DND-41 (cell line): ENCODE measurements at regions not wholly inside any gene's neighbourhood (a gene's known extent, or its start where the extent isn't known, plus 50 kb on each side); places are given as distances from the start of the nearest gene placed in this dataset.

Source experiments
- ATAC-seq: fragments of 200-7000 bp; cut with Tn5 transposase; 3 replicates; pipeline ENCODE4 v1.9.1; 2021; ENCODE audit warnings: low read depth; ENCODE audit not compliant: insufficient read depth
- DNase-seq: peaks from one replicate; pipeline ENCODE4 v3.0.0-alpha.2; 2020
- H2AFZ ChIP-seq: 2 replicates; pipeline ENCODE4 v1.6.0; 2012; ENCODE audit warnings: low read depth, low read length
- H3K27ac ChIP-seq: 2 replicates; pipeline ENCODE4 v1.5.1; 2012; ENCODE audit warnings: low read length, inconsistent platforms
- H3K27me3 ChIP-seq: fragments of 200-600 bp; sonication (generic); 2 replicates; pipeline ENCODE4 v1.6.0; 2012; ENCODE audit warnings: low read length, mild to moderate bottlenecking, inconsistent platforms; ENCODE audit not compliant: insufficient read depth, poor library complexity
- H3K36me3 ChIP-seq: 2 replicates; pipeline ENCODE4 v1.5.1; 2012; ENCODE audit warnings: low read length, inconsistent platforms; ENCODE audit not compliant: insufficient read depth
- H3K4me1 ChIP-seq: 2 replicates; pipeline ENCODE4 v1.5.1; 2012; ENCODE audit warnings: mild to moderate bottlenecking, low read length; ENCODE audit not compliant: insufficient read depth
- H3K4me2 ChIP-seq: 2 replicates; pipeline ENCODE4 v1.6.0; 2012; ENCODE audit warnings: mild to moderate bottlenecking, moderate library complexity, low read length, inconsistent platforms; ENCODE audit not compliant: insufficient read depth
- H3K4me3 ChIP-seq, 2 experiments: fragments of 200-600 bp in 1 of 2; shearing (Covaris generic) in 1 of 2; 2 replicates each; pipeline ENCODE4 v1.5.1; 2012 to 2016; ENCODE audit warnings: inconsistent platforms in 2 of 2, low read length in 2 of 2, mild to moderate bottlenecking in 2 of 2, low read depth in 1 of 2, moderate library complexity in 1 of 2
- H3K79me2 ChIP-seq: 2 replicates; pipeline ENCODE4 v1.6.0; 2012; ENCODE audit warnings: low read length, inconsistent platforms; ENCODE audit not compliant: insufficient read depth
- H3K9ac ChIP-seq: 2 replicates; pipeline ENCODE4 v1.6.0; 2012; ENCODE audit warnings: low read depth, mild to moderate bottlenecking, inconsistent platforms, low read length, moderate library complexity
- H3K9me3 ChIP-seq: 2 replicates; pipeline ENCODE4 v1.5.1; 2012; ENCODE audit warnings: low read length, moderate library complexity, mild to moderate bottlenecking, inconsistent platforms; ENCODE audit not compliant: insufficient read depth, severe bottlenecking
- H4K20me1 ChIP-seq: 2 replicates; pipeline ENCODE4 v1.6.0; 2012; ENCODE audit warnings: low read length; ENCODE audit not compliant: insufficient read depth
- CTCF ChIP-seq: IDR thresholded peaks from 2 replicates; pipeline ENCODE4 v1.5.1; 2012; ENCODE audit warnings: borderline replicate concordance, low read length, moderate library complexity, mild to moderate bottlenecking; ENCODE audit not compliant: poor library complexity, severe bottlenecking; ENCODE audit errors: extremely low read depth
- EZH2 ChIP-seq: IDR thresholded peaks from 3 replicates; pipeline ENCODE4 v1.6.1; 2012; ENCODE audit warnings: borderline replicate concordance, low read depth, mild to moderate bottlenecking, moderate library complexity, low read length, inconsistent platforms; ENCODE audit not compliant: severe bottlenecking

DNA sequence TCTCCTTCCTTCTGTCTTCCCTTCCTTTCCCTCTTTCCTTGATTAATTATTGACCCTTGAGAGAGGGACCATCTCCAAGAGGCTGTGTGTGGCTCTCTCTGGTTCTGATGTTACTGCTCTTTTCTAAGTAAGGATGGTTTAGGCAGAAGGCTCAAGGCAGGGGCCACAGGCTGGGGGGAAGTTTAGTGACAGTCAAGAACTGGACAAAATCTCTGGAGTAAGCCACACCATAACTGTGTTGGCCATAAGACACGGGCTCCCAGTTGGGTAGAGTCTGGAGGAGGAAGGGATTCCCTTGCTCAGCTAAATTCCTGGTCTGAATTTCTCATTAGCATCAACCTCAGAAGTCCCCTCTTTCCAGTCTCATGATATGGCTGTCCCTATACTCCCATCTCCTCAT, 74.7 kb downstream of the BUD13 start:
- DNase-seq (no peak), ATAC-seq (no peak)
- no peaks in the 10 kb centered on the region for H3K9me3 ChIP-seq
- no peak overlapping the region for H3K27ac ChIP-seq
- peaks cover 18% of the 10 kb centered on the region for H3K27me3 ChIP-seq
- no peaks in the 10 kb centered on the region; the same call in 1 of the 2 replicates for H4K20me1 ChIP-seq
- no peak overlapping the region for H3K9ac ChIP-seq
- no peaks in the 10 kb centered on the region for H3K79me2 ChIP-seq
- H3K4me1 ChIP-seq = no peaks in the 10 kb centered on the region
- H2AFZ ChIP-seq = no peak overlapping the region
- no peaks in the 10 kb centered on the region for H3K36me3 ChIP-seq
- no peak overlapping the region for H3K4me3 ChIP-seq
- TF ChIP-seq EZH2 (no peak), CTCF (no peak)
- H3K4me2 ChIP-seq = no peak overlapping the region

- ATAC-seq (no peak), DNase-seq (peak; percentile 1)
- H3K4me1 ChIP-seq = no peaks in the 10 kb centered on the region
- TF ChIP-seq CTCF (no peak), EZH2 (no peak)
- H4K20me1 ChIP-seq = no peaks in the 10 kb centered on the region; the same call in 1 of the 2 replicates
- H3K4me3 ChIP-seq = no peak overlapping the region
- no peak overlapping the region for H3K9ac ChIP-seq
- peaks cover 18% of the 10 kb centered on the region for H3K27me3 ChIP-seq
- no peaks in the 10 kb centered on the region for H3K79me2 ChIP-seq
- H3K27ac ChIP-seq = no peak overlapping the region
- no peak overlapping the region for H3K4me2 ChIP-seq
- H2AFZ ChIP-seq = no peak overlapping the region
- no peaks in the 10 kb centered on the region for H3K36me3 ChIP-seq
- no peaks in the 10 kb centered on the region for H3K9me3 ChIP-seq
Observed at GRCh38 chr11:116697639-116698038, 75.1 kb downstream of the BUD13 start.

GRCh38 chr11:116697011-116697410, 75.8 kb downstream of the BUD13 start:
- H3K79me2 ChIP-seq = no peaks in the 10 kb centered on the region
- H3K27ac ChIP-seq = no peak overlapping the region
- no peaks in the 10 kb centered on the region for H3K9me3 ChIP-seq
- H3K4me2 ChIP-seq = no peak overlapping the region
- no peaks in the 10 kb centered on the region for H3K4me1 ChIP-seq
- TF ChIP-seq CTCF (no peak), EZH2 (no peak)
- no peaks in the 10 kb centered on the region; the same call in 1 of the 2 replicates for H4K20me1 ChIP-seq
- ATAC-seq (no peak), DNase-seq (peak; percentile 1)
- no peak overlapping the region for H3K4me3 ChIP-seq
- no peak overlapping the region for H2AFZ ChIP-seq
- H3K27me3 ChIP-seq = peaks cover 18% of the 10 kb centered on the region
- no peaks in the 10 kb centered on the region for H3K36me3 ChIP-seq
- no peak overlapping the region for H3K9ac ChIP-seq
